ENCODE measurements at regions not wholly inside any gene's neighbourhood (a gene's known extent, or its start where the extent isn't known, plus 50 kb on each side); places are given as distances from the start of the nearest gene placed in this dataset.

- no peak overlapping the region for H3K4me3 Mint-ChIP-seq
- peaks cover 5 to 7% of the 10 kb centered on the region in 2 experiments for H3K4me1 Mint-ChIP-seq
- H3K23me2 ChIP-seq (ENCODE audit: insufficient read length, low read depth, low read length, poor library complexity, severe bottlenecking): no peaks in the 10 kb centered on the region
- no peak overlapping the region for H3T11ph ChIP-seq (ENCODE audit: low read length)
- H3K14ac ChIP-seq (ENCODE audit: insufficient read depth, low read length): no peak overlapping the region
- H3K56ac ChIP-seq (ENCODE audit: insufficient read length, low read depth, low read length): no peak overlapping the region
- no peaks in the 10 kb centered on the region for H4K20me1 ChIP-seq (ENCODE audit: control insufficient read depth, insufficient read depth, insufficient read length)
- no peak overlapping the region for H4K91ac ChIP-seq (ENCODE audit: insufficient read length, low read depth, low read length)
- H3K18ac ChIP-seq (ENCODE audit: insufficient read length, low read depth, low read length): no peak overlapping the region
- TF ChIP-seq CTCF (conservative IDR thresholded peaks at IDR 0.05): no peak
- H2BK20ac ChIP-seq (ENCODE audit: low read depth, low read length, poor library complexity, severe bottlenecking): no peak overlapping the region
- H2BK12ac ChIP-seq (ENCODE audit: insufficient read length, low read depth, low read length): no peak overlapping the region
- no peak overlapping the region for H2AFZ ChIP-seq (ENCODE audit: low read length)
- no peaks in the 10 kb centered on the region for H3K79me1 ChIP-seq (ENCODE audit: insufficient read depth, low read depth, low read length, poor library complexity, severe bottlenecking)
- no peaks in the 10 kb centered on the region for H3K79me2 ChIP-seq (ENCODE audit: insufficient read depth, low read length)
- H2BK15ac ChIP-seq (ENCODE audit: low read depth, low read length): no peak overlapping the region
- no peak overlapping the region for H2AK5ac ChIP-seq (ENCODE audit: insufficient read length, low read length)
- no peak overlapping the region for H3K4ac ChIP-seq (ENCODE audit: low read depth, low read length)
- no peak overlapping the region for H3K9ac ChIP-seq (ENCODE audit: extremely low read depth, insufficient read length, low read length)
- H3K27ac ChIP-seq (ENCODE audit: insufficient read length, low read depth, low read length): no peak overlapping the region
- H4K8ac ChIP-seq (replicated peaks; ENCODE audit: insufficient read length, low read depth, low read length): no peak overlapping the region
- H2BK120ac ChIP-seq (ENCODE audit: low read depth, low read length, poor library complexity, severe bottlenecking): no peak overlapping the region
- no peak overlapping the region for H2BK5ac ChIP-seq (ENCODE audit: insufficient read length, low read length)
- H3K27me3 ChIP-seq (ENCODE audit: insufficient read depth, low read length): no peaks in the 10 kb centered on the region
- no peaks in the 10 kb centered on the region; the same call in 1 of the 2 replicates for H3K27me3 Mint-ChIP-seq (ENCODE audit: low read depth)
- H3K4me2 ChIP-seq (ENCODE audit: insufficient read depth, insufficient read length, low read length): no peak overlapping the region
- no peaks in the 10 kb centered on the region for H3K4me1 ChIP-seq (ENCODE audit: insufficient read depth, low read length)
- DNase-seq: no peak
- H3K9me3 Mint-ChIP-seq: no peaks in the 10 kb centered on the region; a peak in 1 of 5 replicates
- no peaks in the 10 kb centered on the region for H3K9me3 ChIP-seq (ENCODE audit: control insufficient read depth, low read depth, low read length)
- whole genome bisulfite sequencing (ENCODE audit: extremely low coverage, insufficient read length, low lambda C conversion rate): no CpG with 5 or more reads among the region's 3 CpGs
- H3K23ac ChIP-seq (ENCODE audit: insufficient read length, low read depth, low read length): no peak overlapping the region
- H3K27ac Mint-ChIP-seq: no peak overlapping the region
- H3K36me3 Mint-ChIP-seq (ENCODE audit: insufficient read depth in 1 of 3, low read depth in 3 of 3): no peaks in the 10 kb centered on the region
- H4K5ac ChIP-seq (ENCODE audit: insufficient read length, low read depth, low read length): no peak overlapping the region
Measured at GRCh38 chr10:3865565-3865964, 80.6 kb upstream of the KLF6 start.
